ENCODE measurements at regions not wholly inside any gene's neighbourhood (a gene's known extent, or its start where the extent isn't known, plus 50 kb on each side); places are given as distances from the start of the nearest gene placed in this dataset.
"Not testable (repeated sequence)": the region's sequence is repeated elsewhere in the genome, so short reads cannot be mapped to it uniquely, and the experiment has no call there.

DNA sequence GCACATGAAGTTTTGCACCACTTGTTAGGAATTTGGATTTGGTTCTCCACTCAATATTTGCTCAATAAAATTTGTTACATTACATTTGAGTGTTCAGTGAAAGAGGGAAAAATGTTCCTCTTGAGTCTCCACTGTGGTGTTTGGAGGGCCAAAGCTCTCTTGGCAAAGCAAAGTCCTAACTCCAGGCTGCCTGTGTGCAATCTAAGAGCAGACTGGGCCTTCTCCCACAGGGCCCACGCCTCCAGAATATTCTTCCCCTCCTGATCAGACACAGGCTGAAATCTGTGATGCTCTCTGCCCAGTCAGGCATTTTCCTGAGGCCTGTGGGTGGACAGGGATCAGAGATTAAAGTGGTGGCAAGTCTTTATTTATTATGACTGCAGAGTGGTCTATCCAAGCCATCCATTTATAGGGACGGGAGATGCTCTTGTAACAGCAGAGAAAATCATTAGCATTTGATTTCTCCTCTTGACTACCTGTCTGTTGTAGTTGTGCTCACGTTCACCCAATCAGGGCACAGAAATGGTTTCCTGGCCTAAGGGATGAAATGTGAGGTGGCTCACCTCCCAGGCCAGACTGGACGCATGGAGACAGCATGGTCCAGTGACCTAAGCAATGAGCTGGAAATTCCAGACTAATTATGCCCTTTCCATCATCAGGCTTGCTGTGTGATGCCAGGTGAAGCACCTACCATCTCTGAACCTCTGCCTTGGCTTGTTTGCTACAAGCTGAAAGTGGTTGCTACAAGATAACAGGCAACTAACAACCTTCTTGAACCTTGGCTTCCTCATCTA, 147.1 kb upstream of the NRBF2 start:
- Histone ChIP-seq H3K4me1 (ENCODE audit: insufficient read depth, low read length) (no peaks in the 10 kb centered on the region), H3K9me3 (ENCODE audit: control insufficient read depth in 1 of 2, low read length in 2 of 2) (no peaks in the 10 kb centered on the region), H3K27me3 (ENCODE audit: insufficient read depth, low read length) (no peaks in the 10 kb centered on the region), H3K27ac (ENCODE audit: low read depth, low read length) (no peak overlapping the region), H3K4me3 (ENCODE audit: low read length in 2 of 2) (no peak overlapping the region), H3K36me3 (ENCODE audit: insufficient read depth, low read length) (no peaks in the 10 kb centered on the region)
- DNase-seq: no peak
- no peak overlapping the region for H3K4me3 Mint-ChIP-seq
- no peak overlapping the region for H3K27ac Mint-ChIP-seq
- CTCF ChIA-PET (ENCODE audit: partially characterized antibody): no interaction called here
- POLR2A ChIA-PET (ENCODE audit: partially characterized antibody): no interaction called here
- peaks cover 0 to 1% (median 0%) of the 10 kb centered on the region in 8 donors for H3K9me3 Mint-ChIP-seq
- intact Hi-C loops (cut with micrococcal nuclease): no loop called here
- H3K4me1 Mint-ChIP-seq: no peaks in the 10 kb centered on the region
- H3K36me3 Mint-ChIP-seq: no peaks in the 10 kb centered on the region
- peaks cover 0 to 4% of the 10 kb centered on the region in 2 donors for H3K27me3 Mint-ChIP-seq

DNA sequence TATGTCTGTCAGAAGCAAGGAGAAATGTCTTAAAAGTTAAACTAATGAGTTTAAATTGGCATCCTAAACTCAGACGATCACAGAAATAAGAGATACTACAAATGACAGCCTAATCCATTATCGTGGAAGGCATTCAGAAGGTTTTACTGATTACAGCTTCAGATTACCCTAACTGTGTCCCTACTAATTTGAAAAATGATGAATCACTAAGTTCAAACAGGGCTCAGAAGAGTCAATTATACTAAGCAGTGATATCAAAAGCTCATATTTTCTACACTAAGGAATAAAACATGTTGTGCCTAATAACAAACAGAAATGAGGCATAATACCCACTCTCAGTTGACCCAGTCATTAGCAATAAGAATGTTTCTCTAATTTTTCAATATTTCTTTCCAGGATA, 152.0 kb upstream of the NRBF2 start:
- Mint-ChIP-seq H3K4me3 (no peak overlapping the region), H3K9me3 (peaks cover 0 to 3% (median 0%) of the 10 kb centered on the region in 8 donors), H3K27me3 (no peaks in the 10 kb centered on the region), H3K36me3 (no peaks in the 10 kb centered on the region), H3K4me1 (no peaks in the 10 kb centered on the region), H3K27ac (no peak overlapping the region)
- H3K27me3 ChIP-seq (ENCODE audit: insufficient read depth, low read length): no peaks in the 10 kb centered on the region
- H3K4me1 ChIP-seq (ENCODE audit: insufficient read depth, low read length): no peaks in the 10 kb centered on the region
- H3K27ac ChIP-seq (ENCODE audit: low read depth, low read length): no peak overlapping the region
- intact Hi-C loops (cut with micrococcal nuclease): no loop called here
- H3K4me3 ChIP-seq (ENCODE audit: low read length in 2 of 2): no peak overlapping the region
- no peaks in the 10 kb centered on the region for H3K36me3 ChIP-seq (ENCODE audit: insufficient read depth, low read length)
- no peaks in the 10 kb centered on the region for H3K9me3 ChIP-seq (ENCODE audit: control insufficient read depth in 1 of 2, low read length in 2 of 2)
- DNase-seq: no peak
- ChIA-PET POLR2A (ENCODE audit: partially characterized antibody) (no interaction called here), CTCF (ENCODE audit: partially characterized antibody) (no interaction called here)

- ChIA-PET POLR2A (ENCODE audit: partially characterized antibody) (no interaction called here), CTCF (ENCODE audit: partially characterized antibody) (no interaction called here)
- no peak overlapping the region for H3K4me3 ChIP-seq (ENCODE audit: low read length in 2 of 2)
- H3K9me3 ChIP-seq (ENCODE audit: control insufficient read depth in 1 of 2, low read length in 2 of 2): no peaks in the 10 kb centered on the region
- intact Hi-C loops (cut with micrococcal nuclease): no loop called here
- H3K9me3 Mint-ChIP-seq: peaks cover 0 to 4% (median 0%) of the 10 kb centered on the region in 8 donors
- H3K36me3 Mint-ChIP-seq: no peaks in the 10 kb centered on the region
- H3K27ac ChIP-seq (ENCODE audit: low read depth, low read length): no peak overlapping the region
- H3K27me3 ChIP-seq (ENCODE audit: insufficient read depth, low read length): no peaks in the 10 kb centered on the region
- no peak overlapping the region for H3K27ac Mint-ChIP-seq
- H3K36me3 ChIP-seq (ENCODE audit: insufficient read depth, low read length): no peaks in the 10 kb centered on the region
- H3K4me1 ChIP-seq (ENCODE audit: insufficient read depth, low read length): no peaks in the 10 kb centered on the region
- H3K4me1 Mint-ChIP-seq: no peaks in the 10 kb centered on the region
- DNase-seq: no peak
- no peak overlapping the region for H3K4me3 Mint-ChIP-seq
- no peaks in the 10 kb centered on the region for H3K27me3 Mint-ChIP-seq
Observed at GRCh38 chr10:62980687-62981086, 152.4 kb upstream of the NRBF2 start.

GRCh38 chr10:62979921-62980320, 153.2 kb upstream of the NRBF2 start:
- Mint-ChIP-seq H3K4me1 (no peaks in the 10 kb centered on the region), H3K9me3 (peaks cover 0 to 9% (median 7%) of the 10 kb centered on the region in 8 donors), H3K27me3 (peaks cover 1 to 2% of the 10 kb centered on the region in 2 donors), H3K4me3 (no peak overlapping the region), H3K36me3 (no peaks in the 10 kb centered on the region), H3K27ac (no peak overlapping the region)
- H3K27ac ChIP-seq (ENCODE audit: low read depth, low read length): no peak overlapping the region
- CTCF ChIA-PET (ENCODE audit: partially characterized antibody): no interaction called here
- no peaks in the 10 kb centered on the region for H3K9me3 ChIP-seq (ENCODE audit: control insufficient read depth in 1 of 2, low read length in 2 of 2)
- no peaks in the 10 kb centered on the region for H3K4me1 ChIP-seq (ENCODE audit: insufficient read depth, low read length)
- DNase-seq: no peak
- H3K27me3 ChIP-seq (ENCODE audit: insufficient read depth, low read length): no peaks in the 10 kb centered on the region
- POLR2A ChIA-PET (ENCODE audit: partially characterized antibody): no interaction called here
- intact Hi-C loops (cut with micrococcal nuclease): no loop called here
- no peaks in the 10 kb centered on the region for H3K36me3 ChIP-seq (ENCODE audit: insufficient read depth, low read length)
- H3K4me3 ChIP-seq (ENCODE audit: low read length in 2 of 2): no peak overlapping the region

- Histone ChIP-seq H3K27ac (ENCODE audit: low read depth, low read length) (no peak overlapping the region), H3K36me3 (ENCODE audit: insufficient read depth, low read length) (no peaks in the 10 kb centered on the region), H3K4me3 (ENCODE audit: low read length in 2 of 2) (no peak overlapping the region), H3K9me3 (ENCODE audit: control insufficient read depth in 1 of 2, low read length in 2 of 2) (no peaks in the 10 kb centered on the region), H3K4me1 (ENCODE audit: insufficient read depth, low read length) (no peaks in the 10 kb centered on the region), H3K27me3 (ENCODE audit: insufficient read depth, low read length) (no peaks in the 10 kb centered on the region)
- Mint-ChIP-seq H3K4me3 (no peak overlapping the region), H3K36me3 (no peaks in the 10 kb centered on the region), H3K4me1 (no peaks in the 10 kb centered on the region), H3K27ac (no peak overlapping the region), H3K9me3 (peaks cover 0 to 15% (median 10%) of the 10 kb centered on the region in 8 donors), H3K27me3 (peaks cover 1 to 2% of the 10 kb centered on the region in 2 donors)
- DNase-seq: no peak
- intact Hi-C loops (cut with micrococcal nuclease): no loop called here
- ChIA-PET POLR2A (ENCODE audit: partially characterized antibody) (no interaction called here), CTCF (ENCODE audit: partially characterized antibody) (no interaction called here)
Observed at GRCh38 chr10:62978482-62978881, 154.6 kb upstream of the NRBF2 start.

DNA sequence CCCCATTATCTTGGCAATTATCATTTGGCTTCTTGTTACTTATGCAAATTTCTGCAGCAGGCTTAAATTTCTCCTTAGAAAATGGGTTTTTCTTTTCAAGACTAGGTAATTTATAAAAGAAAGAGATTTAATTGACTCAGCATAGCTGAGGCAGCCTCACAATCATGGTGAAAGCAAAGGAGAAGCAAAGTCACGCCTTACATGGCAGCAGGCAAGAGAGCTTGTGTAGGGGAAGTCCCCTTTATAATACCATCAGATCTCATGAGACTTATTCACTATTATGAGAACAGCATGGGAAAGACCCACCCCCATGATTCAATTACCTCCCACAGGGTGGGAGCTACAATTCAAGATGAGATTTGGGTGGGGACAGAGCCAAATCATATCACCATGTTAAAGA, 158.3 kb upstream of the NRBF2 start:
- Mint-ChIP-seq H3K27me3 (peaks cover 5 to 10% of the 10 kb centered on the region in 2 donors), H3K9me3 (peaks cover 0 to 18% (median 12%) of the 10 kb centered on the region in 8 donors)
- H3K4me3 Mint-ChIP-seq; POLR2A ChIA-PET (ENCODE audit: partially characterized antibody); DNase-seq; H3K27ac ChIP-seq (ENCODE audit: low read depth, low read length); H3K27me3 ChIP-seq (ENCODE audit: insufficient read depth, low read length); H3K4me1 ChIP-seq (ENCODE audit: insufficient read depth, low read length); CTCF ChIA-PET (ENCODE audit: partially characterized antibody); intact Hi-C loops (cut with micrococcal nuclease); H3K36me3 ChIP-seq (ENCODE audit: insufficient read depth, low read length); H3K36me3 Mint-ChIP-seq; H3K4me1 Mint-ChIP-seq; H3K27ac Mint-ChIP-seq; H3K9me3 ChIP-seq (ENCODE audit: control insufficient read depth in 1 of 2, low read length in 2 of 2); H3K4me3 ChIP-seq (ENCODE audit: low read length in 2 of 2): not testable (repeated sequence)

DNA sequence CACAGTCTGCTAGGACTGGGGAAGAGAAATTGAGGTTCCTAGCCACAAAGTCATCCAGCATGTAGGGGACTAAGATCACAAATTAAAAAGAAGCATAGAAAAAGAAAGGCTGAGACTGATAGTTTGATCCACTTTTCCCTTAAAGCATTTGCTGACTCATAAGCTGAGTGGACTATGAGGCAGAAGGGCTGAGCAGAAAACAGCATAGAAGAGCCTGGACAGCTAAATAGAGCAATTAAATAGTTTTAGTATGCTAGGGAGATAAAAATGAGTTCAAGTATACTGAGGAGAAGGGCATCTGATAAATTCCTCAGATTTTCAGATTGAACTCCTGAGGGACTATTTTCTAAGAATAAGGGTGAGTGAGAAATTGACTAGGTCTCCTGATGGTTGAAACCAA, 155.9 kb upstream of the EGR2 start:
- Mint-ChIP-seq H3K27me3 (peaks cover 6 to 13% of the 10 kb centered on the region in 2 donors), H3K9me3 (peaks cover 0 to 18% (median 12%) of the 10 kb centered on the region in 8 donors), H3K4me1 (no peaks in the 10 kb centered on the region), H3K27ac (no peak overlapping the region), H3K36me3 (no peaks in the 10 kb centered on the region), H3K4me3 (no peak overlapping the region)
- Histone ChIP-seq H3K36me3 (ENCODE audit: insufficient read depth, low read length) (no peaks in the 10 kb centered on the region), H3K9me3 (ENCODE audit: control insufficient read depth in 1 of 2, low read length in 2 of 2) (no peaks in the 10 kb centered on the region), H3K27ac (ENCODE audit: low read depth, low read length) (no peak overlapping the region), H3K27me3 (ENCODE audit: insufficient read depth, low read length) (no peaks in the 10 kb centered on the region), H3K4me3 (ENCODE audit: low read length in 2 of 2) (no peak overlapping the region), H3K4me1 (ENCODE audit: insufficient read depth, low read length) (no peaks in the 10 kb centered on the region)
- intact Hi-C loops (cut with micrococcal nuclease): no loop called here
- ChIA-PET POLR2A (ENCODE audit: partially characterized antibody) (no interaction called here), CTCF (ENCODE audit: partially characterized antibody) (no interaction called here)
- no peak for DNase-seq

- no peak for DNase-seq
- no peaks in the 10 kb centered on the region for H3K36me3 ChIP-seq (ENCODE audit: insufficient read depth, low read length)
- H3K4me1 ChIP-seq (ENCODE audit: insufficient read depth, low read length): no peaks in the 10 kb centered on the region
- ChIA-PET CTCF (ENCODE audit: partially characterized antibody) (no interaction called here), POLR2A (ENCODE audit: partially characterized antibody) (no interaction called here)
- no peaks in the 10 kb centered on the region for H3K27me3 ChIP-seq (ENCODE audit: insufficient read depth, low read length)
- Mint-ChIP-seq H3K4me1 (no peaks in the 10 kb centered on the region), H3K27ac (no peak overlapping the region), H3K9me3 (no peaks in the 10 kb centered on the region), H3K4me3 (no peak overlapping the region), H3K36me3 (no peaks in the 10 kb centered on the region), H3K27me3 (peaks cover 11% of the 10 kb centered on the region in 2 donors)
- no peak overlapping the region for H3K27ac ChIP-seq (ENCODE audit: low read depth, low read length)
- no peak overlapping the region for H3K4me3 ChIP-seq (ENCODE audit: low read length in 2 of 2)
- intact Hi-C loops (cut with micrococcal nuclease): no loop called here
- H3K9me3 ChIP-seq (ENCODE audit: control insufficient read depth in 1 of 2, low read length in 2 of 2): no peaks in the 10 kb centered on the region
Observed at GRCh38 chr10:62964026-62964425, 147.9 kb upstream of the EGR2 start.
